ENCODE measurements at regions not wholly inside any gene's neighbourhood (a gene's known extent, or its start where the extent isn't known, plus 50 kb on each side); places are given as distances from the start of the nearest gene placed in this dataset.

DNA sequence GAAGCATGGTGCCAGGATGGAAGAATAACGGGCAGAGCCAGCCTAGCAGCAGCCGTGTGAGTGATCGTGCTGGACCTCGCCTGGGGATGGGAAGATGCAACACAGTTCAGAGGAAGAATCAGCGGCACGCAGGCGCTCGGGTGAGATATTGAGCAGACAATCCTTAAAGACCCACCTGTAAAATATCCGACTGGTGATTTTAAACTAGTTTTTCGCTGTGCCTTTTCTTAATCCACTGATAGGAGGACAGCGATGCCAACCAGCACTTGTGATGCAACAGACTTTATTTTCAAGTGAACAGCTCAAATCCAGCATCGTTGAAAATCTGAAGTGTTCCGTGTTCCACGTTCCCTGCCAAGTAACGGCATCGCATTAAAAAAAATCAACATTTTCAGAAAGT lies 214.7 kb downstream of the TEX36 start:
- POLR2A ChIA-PET: no interaction called here
- dilution Hi-C loops (cut with MboI; ENCODE audit: extremely low pct_ligation_motif_present, low sequenced_read_pairs): no loop called here
- H3K4me1 ChIP-seq (ENCODE audit: control insufficient read depth, extremely low read depth, insufficient read depth, low read length): no peaks in the 10 kb centered on the region
- H3K4me3 ChIP-seq (replicated peaks in 1 of 3; ENCODE audit: insufficient read depth in 1 of 3, low read depth in 1 of 3, low read length in 3 of 3): no peak overlapping the region
- BruUV-seq (replicated peaks): no TSS peak
- H3K79me2 ChIP-seq (ENCODE audit: control insufficient read depth, insufficient read depth, low read length): no peaks in the 10 kb centered on the region
- TF ChIP-seq POLR2AphosphoS5 (IDR thresholded peaks at IDR 0.05; ENCODE audit: insufficient read depth, low read depth, low read length) (no peak), JUN (IDR thresholded peaks at IDR 0.05; ENCODE audit: borderline replicate concordance, insufficient read depth, insufficient read length, low read depth) (no peak), POLR2A (IDR thresholded peaks at IDR 0.05; ENCODE audit: low read depth, low read length) (no peak), GATA2 (IDR thresholded peaks at IDR 0.05; ENCODE audit: insufficient read depth, insufficient read length, low read depth, low read length) (no peak)
- TF ChIP-seq, protein P1, sequence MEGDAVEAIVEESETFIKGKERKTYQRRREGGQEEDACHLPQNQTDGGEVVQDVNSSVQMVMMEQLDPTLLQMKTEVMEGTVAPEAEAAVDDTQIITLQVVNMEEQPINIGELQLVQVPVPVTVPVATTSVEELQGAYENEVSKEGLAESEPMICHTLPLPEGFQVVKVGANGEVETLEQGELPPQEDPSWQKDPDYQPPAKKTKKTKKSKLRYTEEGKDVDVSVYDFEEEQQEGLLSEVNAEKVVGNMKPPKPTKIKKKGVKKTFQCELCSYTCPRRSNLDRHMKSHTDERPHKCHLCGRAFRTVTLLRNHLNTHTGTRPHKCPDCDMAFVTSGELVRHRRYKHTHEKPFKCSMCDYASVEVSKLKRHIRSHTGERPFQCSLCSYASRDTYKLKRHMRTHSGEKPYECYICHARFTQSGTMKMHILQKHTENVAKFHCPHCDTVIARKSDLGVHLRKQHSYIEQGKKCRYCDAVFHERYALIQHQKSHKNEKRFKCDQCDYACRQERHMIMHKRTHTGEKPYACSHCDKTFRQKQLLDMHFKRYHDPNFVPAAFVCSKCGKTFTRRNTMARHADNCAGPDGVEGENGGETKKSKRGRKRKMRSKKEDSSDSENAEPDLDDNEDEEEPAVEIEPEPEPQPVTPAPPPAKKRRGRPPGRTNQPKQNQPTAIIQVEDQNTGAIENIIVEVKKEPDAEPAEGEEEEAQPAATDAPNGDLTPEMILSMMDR (IDR thresholded peaks at IDR 0.05; ENCODE audit: extremely low read depth in 1 of 2, insufficient read depth in 1 of 2, low read depth in 1 of 2, low read length in 2 of 2): no peak
- TF ChIP-seq, protein P2, sequence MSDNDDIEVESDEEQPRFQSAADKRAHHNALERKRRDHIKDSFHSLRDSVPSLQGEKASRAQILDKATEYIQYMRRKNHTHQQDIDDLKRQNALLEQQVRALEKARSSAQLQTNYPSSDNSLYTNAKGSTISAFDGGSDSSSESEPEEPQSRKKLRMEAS (IDR thresholded peaks at IDR 0.05; ENCODE audit: insufficient read depth, insufficient read length): no peak
- no peak overlapping the region for H3K9ac ChIP-seq (replicated peaks; ENCODE audit: extremely low read depth, insufficient read depth, low read length)
- H3K36me3 ChIP-seq (ENCODE audit: control insufficient read depth in 2 of 2, extremely low read depth in 1 of 2, insufficient read depth in 2 of 2, low read length in 2 of 2): no peaks in the 10 kb centered on the region
- H3K27ac ChIP-seq (ENCODE audit: insufficient read depth, low read depth, low read length): no peak overlapping the region
- CTCF ChIA-PET: no interaction called here
- DNase-seq (ENCODE audit: low read depth, low spot score) (no peak), FAIRE-seq (no peak)
- no peaks in the 10 kb centered on the region for H3K9me3 ChIP-seq (replicated peaks; ENCODE audit: control insufficient read depth, insufficient read depth, low read length)
- no peak overlapping the region for H2AFZ ChIP-seq (ENCODE audit: low read depth, low read length)
- intact Hi-C loops (cut with micrococcal nuclease): no loop called here
- H3K4me2 ChIP-seq (ENCODE audit: insufficient read depth, low read length): no peak overlapping the region
- H3K9me1 ChIP-seq (replicated peaks; ENCODE audit: control insufficient read depth, extremely low read depth, insufficient read depth, low read length): no peaks in the 10 kb centered on the region
- peaks cover 0 to 2% of the 10 kb centered on the region in 2 experiments for H3K27me3 ChIP-seq (ENCODE audit: control insufficient read depth in 2 of 2, insufficient read depth in 2 of 2, low read length in 2 of 2)
- H4K20me1 ChIP-seq (replicated peaks; ENCODE audit: control insufficient read depth, extremely low read depth, insufficient read depth, low read length): no peaks in the 10 kb centered on the region

DNA sequence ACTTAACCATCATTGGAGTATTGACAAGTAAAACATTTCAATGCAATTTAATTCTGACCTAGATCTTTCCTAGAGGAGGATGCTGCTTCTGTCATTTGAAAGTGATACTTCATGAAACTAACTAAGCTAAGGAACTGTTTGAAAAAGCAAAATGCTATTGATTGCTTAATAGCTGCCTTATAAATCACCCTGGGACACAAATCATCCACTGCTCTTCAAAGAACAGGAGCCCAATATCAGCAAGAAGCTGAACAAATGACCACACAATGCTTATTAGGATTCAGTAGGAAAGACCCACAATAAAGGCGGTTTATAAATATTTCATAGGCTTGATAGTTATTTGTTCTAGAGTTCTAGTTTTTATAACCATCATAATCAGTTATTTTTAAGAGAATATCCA lies 216.3 kb downstream of the TEX36 start:
- H3K9me3 ChIP-seq (replicated peaks; ENCODE audit: control insufficient read depth, insufficient read depth, low read length): no peaks in the 10 kb centered on the region
- H2AFZ ChIP-seq (ENCODE audit: low read depth, low read length): no peak overlapping the region
- no peaks in the 10 kb centered on the region for H3K4me1 ChIP-seq (ENCODE audit: control insufficient read depth, extremely low read depth, insufficient read depth, low read length)
- TF ChIP-seq FOS (IDR thresholded peaks at IDR 0.05; ENCODE audit: borderline replicate concordance, insufficient read depth, low read length) (no peak), JUN (IDR thresholded peaks at IDR 0.05; ENCODE audit: borderline replicate concordance, insufficient read depth, insufficient read length, low read depth) (no peak), POLR2A (IDR thresholded peaks at IDR 0.05; ENCODE audit: low read depth, low read length) (no peak), POLR2AphosphoS5 (IDR thresholded peaks at IDR 0.05; ENCODE audit: insufficient read depth, low read depth, low read length) (no peak), MYC (IDR thresholded peaks at IDR 0.05; ENCODE audit: low read depth, low read length) (no peak), EZH2 (IDR thresholded peaks at IDR 0.05; ENCODE audit: borderline replicate concordance, low read depth, low read length, severe bottlenecking) (no peak), GATA2 (IDR thresholded peaks at IDR 0.05; ENCODE audit: insufficient read depth, insufficient read length, low read depth, low read length) (no peak)
- TF ChIP-seq, protein P1 (IDR thresholded peaks at IDR 0.05; ENCODE audit: extremely low read depth in 1 of 2, insufficient read depth in 1 of 2, low read depth in 1 of 2, low read length in 2 of 2): no peak
- TF ChIP-seq, protein P2 (IDR thresholded peaks at IDR 0.05; ENCODE audit: insufficient read depth, insufficient read length): no peak
- no peaks in the 10 kb centered on the region for H3K36me3 ChIP-seq (ENCODE audit: control insufficient read depth in 2 of 2, extremely low read depth in 1 of 2, insufficient read depth in 2 of 2, low read length in 2 of 2)
- DNase-seq (ENCODE audit: low read depth, low spot score) (no peak), FAIRE-seq (no peak)
- CTCF ChIA-PET: no interaction called here
- H3K9ac ChIP-seq (replicated peaks; ENCODE audit: extremely low read depth, insufficient read depth, low read length): no peak overlapping the region
- dilution Hi-C loops (cut with MboI; ENCODE audit: extremely low pct_ligation_motif_present, low sequenced_read_pairs) (no loop called here), intact Hi-C loops (cut with micrococcal nuclease) (no loop called here)
- no TSS peak for BruUV-seq (replicated peaks)
- no peak overlapping the region for H3K4me2 ChIP-seq (ENCODE audit: insufficient read depth, low read length)
- H3K27ac ChIP-seq (ENCODE audit: insufficient read depth, low read depth, low read length): no peak overlapping the region
- no peaks in the 10 kb centered on the region for H3K79me2 ChIP-seq (ENCODE audit: control insufficient read depth, insufficient read depth, low read length)
- POLR2A ChIA-PET: no interaction called here
- no peak overlapping the region for H3K4me3 ChIP-seq (replicated peaks in 1 of 3; ENCODE audit: insufficient read depth in 1 of 3, low read depth in 1 of 3, low read length in 3 of 3)
- no peaks in the 10 kb centered on the region for H3K27me3 ChIP-seq (ENCODE audit: control insufficient read depth in 2 of 2, insufficient read depth in 2 of 2, low read length in 2 of 2)
- H4K20me1 ChIP-seq (replicated peaks; ENCODE audit: control insufficient read depth, extremely low read depth, insufficient read depth, low read length): no peaks in the 10 kb centered on the region
- no peaks in the 10 kb centered on the region for H3K9me1 ChIP-seq (replicated peaks; ENCODE audit: control insufficient read depth, extremely low read depth, insufficient read depth, low read length)
